Heart right ventricle (tissue), 16 donors: ENCODE measurements at regions not wholly inside any gene's neighbourhood (a gene's known extent, or its start where the extent isn't known, plus 50 kb on each side); places are given as distances from the start of the nearest gene placed in this dataset.

Experiments
- ATAC-seq, 8 donors: fragments of 200-7000 bp; cut with Tn5 transposase; one replicate each; pipeline ENCODE4 v1.9.1; 2020; ENCODE audit warnings: mild to moderate bottlenecking in 8 of 8, moderate library complexity in 8 of 8, moderate number of reproducible peaks in 1 of 8
- DNase-seq, 2 donors: peaks; one replicate each; pipeline ENCODE4 v3.0.0-alpha.2; 2020
- H3K27ac ChIP-seq, 10 donors: fragments of 200-600 bp; sonication (generic) in 2 of 10; one replicate each; pipeline versions ENCODE4 v1.5.0 to v1.8.0; 2020 to 2022; ENCODE audit warnings: mild to moderate bottlenecking in 3 of 10
- H3K27me3 ChIP-seq, 7 donors: fragments of 200-600 bp; one replicate each; pipeline ENCODE4 v1.8.0; 2021 to 2022; ENCODE audit warnings: mild to moderate bottlenecking in 2 of 7
- H3K36me3 ChIP-seq, 9 donors: fragments of 200-600 bp; sonication (generic) in 1 of 9; one replicate each; pipeline versions ENCODE4 v1.5.0 to v1.8.0; 2020 to 2022; ENCODE audit warnings: mild to moderate bottlenecking in 2 of 9
- H3K4me1 ChIP-seq, 9 donors: fragments of 200-600 bp; sonication (generic) in 1 of 9; one replicate each; pipeline versions ENCODE4 v1.5.0 to v1.8.0; 2020 to 2022; ENCODE audit warnings: mild to moderate bottlenecking in 4 of 9
- H3K4me3 ChIP-seq, 10 donors: fragments of 200-600 bp; sonication (generic) in 2 of 10; one replicate each; pipeline versions ENCODE4 v1.5.0 to v1.8.0; 2020 to 2022; ENCODE audit warnings: mild to moderate bottlenecking in 7 of 10, moderate library complexity in 2 of 10
- H3K9me3 ChIP-seq, 11 donors: fragments of 200-600 bp in 10 of 11; sonication (generic) in 2 of 11; one replicate each; pipeline versions ENCODE4 v1.5.0 to v1.8.0; 2013 to 2022; ENCODE audit warnings: mild to moderate bottlenecking in 2 of 11, control low read depth in 1 of 11, moderate library complexity in 1 of 11
- CTCF ChIP-seq, 9 donors: fragments of 200-600 bp; sonication (generic) in 2 of 9; IDR thresholded peaks; one replicate each; pipeline versions ENCODE4 v1.5.0 to v1.8.0; 2021 to 2022; ENCODE audit warnings: antibody characterized with exemption in 9 of 9, mild to moderate bottlenecking in 5 of 9, moderate library complexity in 1 of 9
- WGBS, 2 donors: extraction: QIAGEN DNeasy Blood & Tissue Kit; methylation state at CpG; one replicate each; pipeline ENCODE4 v1.1.7; 2013; ENCODE audit warnings: inconsistent platforms in 1 of 2; 5-methylcytosine and 5-hydroxymethylcytosine counted together
- intact Hi-C, 10 donors: fragments of 100-400 bp; cut with DNase I; formaldehyde crosslinking; loops; one replicate each; pipeline versions ENCODE4 v1.11.1 to v1.14.2; 2022
- donor health status: Arrhythmogenic right ventricular cardiomyopathy.
- donor health status: ischemic (EF 13 %, LVEDD 7.1; RV severe dilation, severe dysfunction).
- donor health status: healthy with polysubstance abuse.
- donor health status: DM: no; HTN: yes; CAD: no.
- donor health status: DM: no; HTN: no; CAD: no.
- donor health status: ischemic (EF 25% LVEDD 6.9; RV normal size, moderate dysfunction).
- donor health status: ischemic (EF 25% LVEDD 5.7; RV mildly dilated, moderate dysfunction).
- donor health status: healthy.
- donor health status: DM: yes; HTN: yes; CAD: no.
- donor health status: Ischemic cardiomyopathy.
- donor health status: ischemic (EF 35%, LVEDD 5.7; RV mildly dilated, moderate dysfunction).
- donor health status: nonischemic (EF 11% LVEDD 7.7; RV severe dilation, severe dysfunction).
- donor health status: DM: yes; HTN: yes; CAD: no.
- donor health status: PGD.
- donor health status: ischemic (EF 29% LVEDD 5.4; RV normal size, mild dysfunction).
- donor health status: nonischemic (EF 23%, LVEDD 6.1; RV moderate dilation, normal function).

- Histone ChIP-seq H3K4me1 (peaks cover 0 to 6% (median 0%) of the 10 kb centered on the region in 9 donors), H3K27me3 (no peaks in the 10 kb centered on the region), H3K36me3 (no peaks in the 10 kb centered on the region), H3K27ac (no peak overlapping the region), H3K4me3 (no peak overlapping the region), H3K9me3 (peaks cover 0 to 16% (median 0%) of the 10 kb centered on the region in 11 donors)
- WGBS, 2 donors, result 83 to 91% methylated on average over 2 of the region's 2 CpGs
- DNase-seq (no peak), ATAC-seq (no peak)
- intact Hi-C loops, result no loop called here
- no peak for TF ChIP-seq CTCF (IDR thresholded peaks at IDR 0.05)
These were observed 82.5 kb upstream of the XIRP2 start for GRCh38 chr2:166805753-166806152.

GRCh38 chr2:166803373-166804000 lies 84.8 kb upstream of the XIRP2 start:
- peaks cover 0 to 6% (median 0%) of the 10 kb centered on the region in 9 donors for H3K4me1 ChIP-seq
- no peak overlapping the region for H3K27ac ChIP-seq
- ATAC-seq (peak in 1 of 8 donors; percentile 49), DNase-seq (no peak)
- no peaks in the 10 kb centered on the region for H3K36me3 ChIP-seq
- TF ChIP-seq CTCF (IDR thresholded peaks at IDR 0.05), result no peak
- 34 to 39% methylated on average over 6 of the region's 6 CpGs for WGBS, 2 donors
- intact Hi-C loops, result no loop called here
- no peaks in the 10 kb centered on the region for H3K27me3 ChIP-seq
- H3K9me3 ChIP-seq, result peaks cover 0 to 16% (median 0%) of the 10 kb centered on the region in 11 donors
- H3K4me3 ChIP-seq, result no peak overlapping the region

GRCh38 chr2:166802475-166802874 lies 85.8 kb upstream of the XIRP2 start:
- Histone ChIP-seq H3K27ac (no peak overlapping the region), H3K4me3 (no peak overlapping the region), H3K9me3 (peaks cover 0 to 16% (median 0%) of the 10 kb centered on the region in 11 donors), H3K36me3 (no peaks in the 10 kb centered on the region), H3K4me1 (peaks cover 0 to 6% (median 0%) of the 10 kb centered on the region in 9 donors), H3K27me3 (no peaks in the 10 kb centered on the region)
- no peak for DNase-seq
- intact Hi-C loops, result no loop called here
- no peak for ATAC-seq
- WGBS, 2 donors, result 23 to 33% methylated on average over 3 of the region's 3 CpGs
- no peak for TF ChIP-seq CTCF (IDR thresholded peaks at IDR 0.05)

GRCh38 chr2:166792808-166793207 lies 95.5 kb upstream of the XIRP2 start:
- peaks cover 0 to 31% (median 7%) of the 10 kb centered on the region in 11 donors for H3K9me3 ChIP-seq
- intact Hi-C loops, result no loop called here
- no peaks in the 10 kb centered on the region for H3K4me1 ChIP-seq
- no peaks in the 10 kb centered on the region for H3K27me3 ChIP-seq
- H3K4me3 ChIP-seq, result no peak overlapping the region
- 82 to 88% methylated on average over 3 of the region's 3 CpGs for WGBS, 2 donors
- no peak for TF ChIP-seq CTCF (IDR thresholded peaks at IDR 0.05)
- no peak overlapping the region for H3K27ac ChIP-seq
- no peaks in the 10 kb centered on the region for H3K36me3 ChIP-seq
- ATAC-seq, result no peak
- no peak for DNase-seq
